A673 (cell line): ENCODE measurements at regions not wholly inside any gene's neighbourhood (a gene's known extent, or its start where the extent isn't known, plus 50 kb on each side); places are given as distances from the start of the nearest gene placed in this dataset.

Experiments
- BruUV-seq: library from RNA; stranded (reverse); fragments of 400-500 nt; replicated peaks from 2 replicates; lab custom pipeline; 2021; lab: Mats Ljungman, UMichigan
- CTCF ChIA-PET: fragments of 300-600 bp; sonication (Branson Sonifier 250); formaldehyde crosslinking; loops from one replicate; lab custom pipeline; 2022; ENCODE audit warnings: antibody characterized with exemption; lab: Charles Lee
- POLR2A ChIA-PET: fragments of 300-600 bp; sonication (Branson Sonifier 250); formaldehyde crosslinking; loops from one replicate; lab custom pipeline; 2022; ENCODE audit warnings: antibody characterized with exemption; ENCODE audit not compliant: low non-redundant PET; lab: Charles Lee
- DNase-seq: peaks from one replicate; pipeline ENCODE4 v3.0.0-alpha.2; 2015; ENCODE audit warnings: low spot score
- H3K27ac ChIP-seq: fragments of 200-600 bp; sonication (generic); 2 replicates; pipeline ENCODE4 v1.5.1; 2016; ENCODE audit warnings: mixed run types, low read depth, mild to moderate bottlenecking, mixed read lengths, antibody characterized with exemption, low read length; ENCODE audit not compliant: poor library complexity, severe bottlenecking
- H3K27me3 ChIP-seq: fragments of 200-600 bp; sonication (generic); replicated peaks from 2 replicates; pipeline ENCODE4 v1.6.1; 2017; ENCODE audit warnings: mixed run types, low read depth, mild to moderate bottlenecking, mixed read lengths, antibody characterized with exemption, low read length; ENCODE audit not compliant: insufficient read depth, poor library complexity
- H3K36me3 ChIP-seq: fragments of 200-600 bp; sonication (generic); 2 replicates; pipeline ENCODE4 v1.6.1; 2016; ENCODE audit warnings: mixed run types, mild to moderate bottlenecking, mixed read lengths, antibody characterized with exemption, low read length; ENCODE audit not compliant: insufficient read depth, poor library complexity, severe bottlenecking
- H3K4me1 ChIP-seq: fragments of 200-600 bp; sonication (generic); 2 replicates; pipeline ENCODE4 v1.6.1; 2017; ENCODE audit warnings: mixed run types, mild to moderate bottlenecking, mixed read lengths, antibody characterized with exemption, low read length; ENCODE audit not compliant: insufficient read depth, poor library complexity, severe bottlenecking
- H3K4me3 ChIP-seq: fragments of 200-600 bp; sonication (generic); 2 replicates; pipeline ENCODE4 v1.5.1; 2016; ENCODE audit warnings: low read depth, mixed run types, mild to moderate bottlenecking, mixed read lengths, low read length; ENCODE audit not compliant: poor library complexity, severe bottlenecking
- H3K9me3 ChIP-seq: fragments of 200-600 bp; sonication (generic); 2 replicates; pipeline ENCODE4 v1.6.1; 2016; ENCODE audit warnings: mixed run types, low read depth, mild to moderate bottlenecking, mixed read lengths, antibody characterized with exemption, low read length; ENCODE audit not compliant: poor library complexity, severe bottlenecking
- EZH2 ChIP-seq: fragments of 200-600 bp; sonication (generic); IDR thresholded peaks from 2 replicates; pipeline ENCODE4 v1.6.1; 2017; ENCODE audit warnings: borderline replicate concordance, low read depth, mild to moderate bottlenecking, mixed read lengths, antibody characterized with exemption, low read length; ENCODE audit not compliant: poor library complexity, severe bottlenecking
- intact Hi-C: fragments of 100-400 bp; cut with micrococcal nuclease; formaldehyde crosslinking; loops from one replicate; pipeline ENCODE4 v1.10.0; 2022; ENCODE audit not compliant: unreplicated experiment
- TF ChIP-seq, protein P1 (sequence below): fragments of 300-800, 200-600 bp; sonication (generic); conservative IDR thresholded peaks from 2 replicates; pipeline ENCODE4 v1.5.1; 2017; ENCODE audit warnings: low read depth, mild to moderate bottlenecking, antibody characterized with exemption, low read length, moderate library complexity, mixed read lengths

DNA sequence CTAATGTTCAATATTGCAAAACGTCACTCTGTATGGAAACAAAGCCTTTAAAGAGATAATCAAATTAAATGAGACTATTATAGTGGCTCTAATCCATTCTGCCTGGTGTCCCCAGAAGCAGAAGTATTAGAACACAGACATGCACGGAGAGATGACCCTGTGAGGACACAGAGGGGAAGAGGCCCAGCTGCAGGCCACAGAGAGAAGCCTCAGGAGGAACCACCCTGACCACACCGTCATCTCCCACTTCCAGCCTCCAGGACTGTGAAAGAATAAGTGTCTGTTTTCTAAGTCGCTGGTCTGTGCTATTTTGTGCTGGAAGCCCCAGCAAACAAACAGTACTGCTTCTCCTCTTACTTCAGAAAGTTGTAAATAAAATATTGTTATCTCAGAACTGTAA is 283.5 kb upstream of the ADARB2 start:
- H3K27me3 ChIP-seq = no peaks in the 10 kb centered on the region
- no peak for TF ChIP-seq EZH2
- TF ChIP-seq, protein P1, sequence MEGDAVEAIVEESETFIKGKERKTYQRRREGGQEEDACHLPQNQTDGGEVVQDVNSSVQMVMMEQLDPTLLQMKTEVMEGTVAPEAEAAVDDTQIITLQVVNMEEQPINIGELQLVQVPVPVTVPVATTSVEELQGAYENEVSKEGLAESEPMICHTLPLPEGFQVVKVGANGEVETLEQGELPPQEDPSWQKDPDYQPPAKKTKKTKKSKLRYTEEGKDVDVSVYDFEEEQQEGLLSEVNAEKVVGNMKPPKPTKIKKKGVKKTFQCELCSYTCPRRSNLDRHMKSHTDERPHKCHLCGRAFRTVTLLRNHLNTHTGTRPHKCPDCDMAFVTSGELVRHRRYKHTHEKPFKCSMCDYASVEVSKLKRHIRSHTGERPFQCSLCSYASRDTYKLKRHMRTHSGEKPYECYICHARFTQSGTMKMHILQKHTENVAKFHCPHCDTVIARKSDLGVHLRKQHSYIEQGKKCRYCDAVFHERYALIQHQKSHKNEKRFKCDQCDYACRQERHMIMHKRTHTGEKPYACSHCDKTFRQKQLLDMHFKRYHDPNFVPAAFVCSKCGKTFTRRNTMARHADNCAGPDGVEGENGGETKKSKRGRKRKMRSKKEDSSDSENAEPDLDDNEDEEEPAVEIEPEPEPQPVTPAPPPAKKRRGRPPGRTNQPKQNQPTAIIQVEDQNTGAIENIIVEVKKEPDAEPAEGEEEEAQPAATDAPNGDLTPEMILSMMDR = no peak
- no TSS peak for BruUV-seq
- H3K27ac ChIP-seq = no peak overlapping the region
- no peak for DNase-seq
- H3K9me3 ChIP-seq = no peaks in the 10 kb centered on the region
- H3K4me1 ChIP-seq = no peaks in the 10 kb centered on the region
- ChIA-PET CTCF (no interaction called here), POLR2A (no interaction called here)
- H3K36me3 ChIP-seq = no peaks in the 10 kb centered on the region
- H3K4me3 ChIP-seq = no peak overlapping the region
- intact Hi-C loops = no loop called here

DNA sequence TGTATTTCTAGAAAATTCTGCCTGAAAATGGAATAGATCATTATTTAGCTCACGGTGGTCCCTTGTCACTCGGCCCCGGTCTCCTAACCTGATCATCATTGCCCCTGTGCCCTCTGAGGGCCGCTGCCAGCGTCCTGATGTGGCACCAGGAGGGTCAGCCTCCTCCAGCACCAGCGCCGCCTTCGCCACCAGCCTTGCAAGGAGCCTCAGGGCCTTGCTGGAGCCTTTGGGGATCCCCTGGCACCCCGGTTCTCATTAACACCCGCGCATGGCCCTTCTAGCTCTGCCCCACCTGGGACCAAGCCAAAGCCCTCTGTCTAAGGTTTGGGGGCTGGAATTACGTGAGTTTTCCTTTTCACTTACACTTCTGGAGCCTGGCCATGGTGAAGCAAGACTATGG is 282.5 kb upstream of the ADARB2 start:
- POLR2A ChIA-PET = no interaction called here
- no peak for DNase-seq

DNA sequence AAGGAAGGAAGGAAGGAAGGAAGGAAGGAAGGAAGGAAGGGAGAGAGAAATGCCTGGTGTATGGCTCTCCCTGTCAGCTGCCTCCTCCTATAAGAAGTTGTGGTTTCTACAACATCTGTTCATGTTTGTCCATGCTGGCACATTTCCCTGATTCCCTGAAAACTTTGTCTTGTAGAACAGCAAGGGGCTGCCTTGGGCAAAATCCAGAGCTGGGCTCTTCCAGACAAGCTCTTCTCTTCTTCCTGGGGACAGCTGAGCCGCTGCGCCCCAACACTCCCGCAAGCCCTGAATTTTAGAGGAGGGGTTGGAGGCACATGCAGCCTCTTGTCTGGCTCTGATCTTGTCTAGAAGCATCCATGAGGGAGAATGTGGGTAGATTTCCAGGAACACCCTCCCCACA is 282.0 kb upstream of the ADARB2 start:
- Histone ChIP-seq H3K4me3 (no peak overlapping the region), H3K9me3 (no peaks in the 10 kb centered on the region), H3K36me3 (no peaks in the 10 kb centered on the region), H3K4me1 (no peaks in the 10 kb centered on the region), H3K27me3 (no peaks in the 10 kb centered on the region), H3K27ac (no peak overlapping the region)
- TF ChIP-seq, protein P1 = no peak
- TF ChIP-seq EZH2 = no peak
- DNase-seq = peak; percentile 34
- no TSS peak for BruUV-seq
- intact Hi-C loops = no loop called here
- ChIA-PET CTCF (no interaction called here), POLR2A (no interaction called here)

More for the DNA sequence above, 282.5 kb upstream of the ADARB2 start:
- BruUV-seq = no TSS peak
- Histone ChIP-seq H3K4me3 (no peak overlapping the region), H3K9me3 (no peaks in the 10 kb centered on the region), H3K27ac (no peak overlapping the region), H3K27me3 (no peaks in the 10 kb centered on the region), H3K36me3 (no peaks in the 10 kb centered on the region), H3K4me1 (no peaks in the 10 kb centered on the region)
- intact Hi-C loops = no loop called here
- TF ChIP-seq, protein P1 = no peak
- CTCF ChIA-PET = no interaction called here
